SK-N-SH treated with all-trans-retinoic acid at 6 μM for 48 hours (cell line): ENCODE measurements at regions not wholly inside any gene's neighbourhood (a gene's known extent, or its start where the extent isn't known, plus 50 kb on each side); places are given as distances from the start of the nearest gene placed in this dataset.
A peak's percentile ranks its signal among the peaks of the same experiment; 100 is the strongest.

Experiments
- ATAC-seq: fragments of 200-7000 bp; cut with Tn5 transposase; 3 replicates; pipeline ENCODE4 v1.9.1; 2020; ENCODE audit warnings: mild to moderate bottlenecking, moderate library complexity
- ARNTL ChIP-seq: fragments of 450-650 bp; formaldehyde crosslinking; IDR thresholded peaks from 2 replicates; pipeline ENCODE4 v1.5.0; 2020; ENCODE audit warnings: low read depth, mild to moderate bottlenecking, moderate library complexity, borderline replicate concordance
- BACH2 ChIP-seq: fragments of 250-450 bp; sonication (Bioruptor Pico); IDR thresholded peaks from 2 replicates; pipeline ENCODE4 v1.9.0; 2021; ENCODE audit warnings: mild to moderate bottlenecking, borderline replicate concordance
- CSDC2 ChIP-seq: fragments of 250-450 bp; sonication (Bioruptor Pico); IDR thresholded peaks from 2 replicates; pipeline ENCODE4 v1.5.0; 2020; ENCODE audit warnings: mild to moderate bottlenecking, moderate library complexity
- ESRRG ChIP-seq: fragments of 250-450 bp; sonication (Bioruptor Pico); IDR thresholded peaks from 2 replicates; pipeline ENCODE4 v1.6.1; 2021; ENCODE audit warnings: mild to moderate bottlenecking
- GLIS3 ChIP-seq: fragments of 250-450 bp; sonication (Bioruptor Pico); IDR thresholded peaks from 2 replicates; pipeline ENCODE4 v1.5.0; 2020; ENCODE audit warnings: mild to moderate bottlenecking, moderate library complexity
- ISL1 ChIP-seq: fragments of 250-450 bp; sonication (Bioruptor Pico); IDR thresholded peaks from 2 replicates; pipeline ENCODE4 v2.1.2; 2022; ENCODE audit warnings: mild to moderate bottlenecking, moderate library complexity
- OSR1 ChIP-seq: fragments of 250-450 bp; sonication (Bioruptor Pico); IDR thresholded peaks from 2 replicates; pipeline ENCODE4 v1.8.0; 2022; ENCODE audit warnings: moderate library complexity, mild to moderate bottlenecking, inconsistent platforms
- PPARA ChIP-seq: fragments of 250-450 bp; sonication (Bioruptor Pico); IDR thresholded peaks from 2 replicates; pipeline ENCODE4 v1.5.0; 2020; ENCODE audit warnings: mild to moderate bottlenecking, borderline replicate concordance
- RARB ChIP-seq: fragments of 250-450 bp; sonication (Bioruptor Pico); IDR thresholded peaks from 2 replicates; pipeline ENCODE4 v1.8.0; 2021; ENCODE audit warnings: mild to moderate bottlenecking, moderate library complexity
- SNAI2 ChIP-seq: fragments of 250-450 bp; sonication (Bioruptor Pico); IDR thresholded peaks from 2 replicates; pipeline ENCODE4 v1.5.0; 2020; ENCODE audit warnings: mild to moderate bottlenecking, moderate library complexity
- TCF4 ChIP-seq: fragments of 250-450 bp; sonication (Bioruptor Pico); IDR thresholded peaks from 2 replicates; pipeline ENCODE4 v1.8.0; 2021; ENCODE audit warnings: mild to moderate bottlenecking, moderate library complexity, borderline replicate concordance
- TOX ChIP-seq: fragments of 250-450 bp; sonication (Bioruptor Pico); IDR thresholded peaks from 2 replicates; pipeline ENCODE4 v1.8.0; 2021; ENCODE audit warnings: mild to moderate bottlenecking, moderate library complexity, borderline replicate concordance
- ZC3H10 ChIP-seq: fragments of 250-450 bp; sonication (Bioruptor Pico); IDR thresholded peaks from 2 replicates; pipeline ENCODE4 v1.5.1; 2021; ENCODE audit warnings: mild to moderate bottlenecking, moderate library complexity
- ZFP3 ChIP-seq: fragments of 250-450 bp; sonication (Bioruptor Pico); IDR thresholded peaks from 2 replicates; pipeline ENCODE4 v1.5.0; 2020; ENCODE audit warnings: mild to moderate bottlenecking, moderate library complexity
- ZFP30 ChIP-seq: fragments of 450-650 bp; formaldehyde crosslinking; IDR thresholded peaks from 2 replicates; pipeline ENCODE4 v1.5.0; 2022; ENCODE audit warnings: mild to moderate bottlenecking, moderate library complexity
- ZNF565 ChIP-seq: fragments of 450-650 bp; formaldehyde crosslinking; conservative IDR thresholded peaks from 2 replicates; pipeline ENCODE4 v1.5.0; 2020; ENCODE audit warnings: low read depth, mild to moderate bottlenecking, moderate library complexity
- ZNF8 ChIP-seq: fragments of 450-650 bp; formaldehyde crosslinking; IDR thresholded peaks from 2 replicates; pipeline ENCODE4 v1.5.0; 2020; ENCODE audit warnings: mild to moderate bottlenecking, moderate library complexity
- TF ChIP-seq, protein P1 (sequence below): fragments of 250-450 bp; sonication (Bioruptor Pico); IDR thresholded peaks from 2 replicates; pipeline ENCODE4 v1.8.0; 2021; ENCODE audit warnings: low read depth, mild to moderate bottlenecking, moderate library complexity, borderline replicate concordance
- TF ChIP-seq, protein P2 (sequence below): fragments of 250-450 bp; sonication (Bioruptor Pico); IDR thresholded peaks from 2 replicates; pipeline ENCODE4 v1.5.1; 2021; ENCODE audit warnings: mild to moderate bottlenecking, moderate library complexity
- TF ChIP-seq, protein P3 (sequence below): fragments of 250-450 bp; sonication (Bioruptor Pico); IDR thresholded peaks from 2 replicates; pipeline ENCODE4 v1.5.0; 2020; ENCODE audit warnings: mild to moderate bottlenecking, moderate library complexity
- TF ChIP-seq, protein P4 (sequence below): fragments of 250-450 bp; sonication (Bioruptor Pico); IDR thresholded peaks from 2 replicates; pipeline ENCODE4 v1.8.0; 2020; ENCODE audit warnings: mild to moderate bottlenecking, moderate library complexity, borderline replicate concordance

DNA sequence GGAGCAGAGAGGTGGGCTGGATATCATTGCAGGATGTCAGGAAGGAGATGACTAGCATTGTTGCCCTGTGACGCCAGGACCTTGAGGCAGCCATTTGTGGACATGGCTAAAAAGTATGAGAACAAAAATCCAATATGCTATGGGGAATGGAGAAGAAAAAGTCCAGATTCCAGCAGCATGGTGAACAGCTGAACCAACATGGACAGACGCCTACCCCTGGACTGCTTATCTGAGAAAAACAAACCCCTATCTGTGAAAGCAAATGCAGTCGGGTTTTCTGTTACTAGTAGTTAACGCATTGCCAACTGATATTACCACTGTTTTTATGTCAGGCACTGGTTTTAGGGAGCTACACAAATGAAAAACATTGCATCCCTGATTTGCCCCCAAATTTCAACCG, 251.2 kb upstream of the RORA start:
- no peak for ATAC-seq
- TF ChIP-seq OSR1 (CRISPR knock-in tag) = no peak
- TF ChIP-seq, protein P1, sequence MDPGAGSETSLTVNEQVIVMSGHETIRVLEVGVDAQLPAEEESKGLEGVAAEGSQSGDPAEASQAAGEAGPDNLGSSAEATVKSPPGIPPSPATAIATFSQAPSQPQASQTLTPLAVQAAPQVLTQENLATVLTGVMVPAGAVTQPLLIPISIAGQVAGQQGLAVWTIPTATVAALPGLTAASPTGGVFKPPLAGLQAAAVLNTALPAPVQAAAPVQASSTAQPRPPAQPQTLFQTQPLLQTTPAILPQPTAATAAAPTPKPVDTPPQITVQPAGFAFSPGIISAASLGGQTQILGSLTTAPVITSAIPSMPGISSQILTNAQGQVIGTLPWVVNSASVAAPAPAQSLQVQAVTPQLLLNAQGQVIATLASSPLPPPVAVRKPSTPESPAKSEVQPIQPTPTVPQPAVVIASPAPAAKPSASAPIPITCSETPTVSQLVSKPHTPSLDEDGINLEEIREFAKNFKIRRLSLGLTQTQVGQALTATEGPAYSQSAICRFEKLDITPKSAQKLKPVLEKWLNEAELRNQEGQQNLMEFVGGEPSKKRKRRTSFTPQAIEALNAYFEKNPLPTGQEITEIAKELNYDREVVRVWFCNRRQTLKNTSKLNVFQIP = no peak
- TF ChIP-seq BACH2 (CRISPR knock-in tag) = no peak
- TF ChIP-seq, protein P2, sequence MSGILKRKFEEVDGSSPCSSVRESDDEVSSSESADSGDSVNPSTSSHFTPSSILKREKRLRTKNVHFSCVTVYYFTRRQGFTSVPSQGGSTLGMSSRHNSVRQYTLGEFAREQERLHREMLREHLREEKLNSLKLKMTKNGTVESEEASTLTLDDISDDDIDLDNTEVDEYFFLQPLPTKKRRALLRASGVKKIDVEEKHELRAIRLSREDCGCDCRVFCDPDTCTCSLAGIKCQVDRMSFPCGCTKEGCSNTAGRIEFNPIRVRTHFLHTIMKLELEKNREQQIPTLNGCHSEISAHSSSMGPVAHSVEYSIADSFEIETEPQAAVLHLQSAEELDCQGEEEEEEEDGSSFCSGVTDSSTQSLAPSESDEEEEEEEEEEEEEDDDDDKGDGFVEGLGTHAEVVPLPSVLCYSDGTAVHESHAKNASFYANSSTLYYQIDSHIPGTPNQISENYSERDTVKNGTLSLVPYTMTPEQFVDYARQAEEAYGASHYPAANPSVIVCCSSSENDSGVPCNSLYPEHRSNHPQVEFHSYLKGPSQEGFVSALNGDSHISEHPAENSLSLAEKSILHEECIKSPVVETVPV (CRISPR knock-in tag) = no peak
- TF ChIP-seq RARB (CRISPR knock-in tag) = no peak
- no peak for TF ChIP-seq ISL1 (CRISPR knock-in tag)
- TF ChIP-seq, protein P3, sequence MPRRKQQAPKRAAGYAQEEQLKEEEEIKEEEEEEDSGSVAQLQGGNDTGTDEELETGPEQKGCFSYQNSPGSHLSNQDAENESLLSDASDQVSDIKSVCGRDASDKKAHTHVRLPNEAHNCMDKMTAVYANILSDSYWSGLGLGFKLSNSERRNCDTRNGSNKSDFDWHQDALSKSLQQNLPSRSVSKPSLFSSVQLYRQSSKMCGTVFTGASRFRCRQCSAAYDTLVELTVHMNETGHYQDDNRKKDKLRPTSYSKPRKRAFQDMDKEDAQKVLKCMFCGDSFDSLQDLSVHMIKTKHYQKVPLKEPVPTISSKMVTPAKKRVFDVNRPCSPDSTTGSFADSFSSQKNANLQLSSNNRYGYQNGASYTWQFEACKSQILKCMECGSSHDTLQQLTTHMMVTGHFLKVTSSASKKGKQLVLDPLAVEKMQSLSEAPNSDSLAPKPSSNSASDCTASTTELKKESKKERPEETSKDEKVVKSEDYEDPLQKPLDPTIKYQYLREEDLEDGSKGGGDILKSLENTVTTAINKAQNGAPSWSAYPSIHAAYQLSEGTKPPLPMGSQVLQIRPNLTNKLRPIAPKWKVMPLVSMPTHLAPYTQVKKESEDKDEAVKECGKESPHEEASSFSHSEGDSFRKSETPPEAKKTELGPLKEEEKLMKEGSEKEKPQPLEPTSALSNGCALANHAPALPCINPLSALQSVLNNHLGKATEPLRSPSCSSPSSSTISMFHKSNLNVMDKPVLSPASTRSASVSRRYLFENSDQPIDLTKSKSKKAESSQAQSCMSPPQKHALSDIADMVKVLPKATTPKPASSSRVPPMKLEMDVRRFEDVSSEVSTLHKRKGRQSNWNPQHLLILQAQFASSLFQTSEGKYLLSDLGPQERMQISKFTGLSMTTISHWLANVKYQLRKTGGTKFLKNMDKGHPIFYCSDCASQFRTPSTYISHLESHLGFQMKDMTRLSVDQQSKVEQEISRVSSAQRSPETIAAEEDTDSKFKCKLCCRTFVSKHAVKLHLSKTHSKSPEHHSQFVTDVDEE (CRISPR knock-in tag) = no peak
- no peak for TF ChIP-seq SNAI2 (CRISPR knock-in tag)
- no peak for TF ChIP-seq TCF4 (CRISPR knock-in tag)
- TF ChIP-seq GLIS3 (CRISPR knock-in tag) = no peak
- TF ChIP-seq TOX (CRISPR knock-in tag) = no peak
- no peak for TF ChIP-seq ESRRG (CRISPR knock-in tag)
- no peak for TF ChIP-seq ZNF565 (CRISPR knock-in tag)
- no peak for TF ChIP-seq ARNTL
- no peak for TF ChIP-seq PPARA (CRISPR knock-in tag)
- TF ChIP-seq CSDC2 (CRISPR knock-in tag) = no peak
- no peak for TF ChIP-seq ZFP30 (CRISPR knock-in tag)
- TF ChIP-seq, protein P4, sequence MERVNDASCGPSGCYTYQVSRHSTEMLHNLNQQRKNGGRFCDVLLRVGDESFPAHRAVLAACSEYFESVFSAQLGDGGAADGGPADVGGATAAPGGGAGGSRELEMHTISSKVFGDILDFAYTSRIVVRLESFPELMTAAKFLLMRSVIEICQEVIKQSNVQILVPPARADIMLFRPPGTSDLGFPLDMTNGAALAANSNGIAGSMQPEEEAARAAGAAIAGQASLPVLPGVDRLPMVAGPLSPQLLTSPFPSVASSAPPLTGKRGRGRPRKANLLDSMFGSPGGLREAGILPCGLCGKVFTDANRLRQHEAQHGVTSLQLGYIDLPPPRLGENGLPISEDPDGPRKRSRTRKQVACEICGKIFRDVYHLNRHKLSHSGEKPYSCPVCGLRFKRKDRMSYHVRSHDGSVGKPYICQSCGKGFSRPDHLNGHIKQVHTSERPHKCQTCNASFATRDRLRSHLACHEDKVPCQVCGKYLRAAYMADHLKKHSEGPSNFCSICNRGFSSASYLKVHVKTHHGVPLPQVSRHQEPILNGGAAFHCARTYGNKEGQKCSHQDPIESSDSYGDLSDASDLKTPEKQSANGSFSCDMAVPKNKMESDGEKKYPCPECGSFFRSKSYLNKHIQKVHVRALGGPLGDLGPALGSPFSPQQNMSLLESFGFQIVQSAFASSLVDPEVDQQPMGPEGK = no peak

DNA sequence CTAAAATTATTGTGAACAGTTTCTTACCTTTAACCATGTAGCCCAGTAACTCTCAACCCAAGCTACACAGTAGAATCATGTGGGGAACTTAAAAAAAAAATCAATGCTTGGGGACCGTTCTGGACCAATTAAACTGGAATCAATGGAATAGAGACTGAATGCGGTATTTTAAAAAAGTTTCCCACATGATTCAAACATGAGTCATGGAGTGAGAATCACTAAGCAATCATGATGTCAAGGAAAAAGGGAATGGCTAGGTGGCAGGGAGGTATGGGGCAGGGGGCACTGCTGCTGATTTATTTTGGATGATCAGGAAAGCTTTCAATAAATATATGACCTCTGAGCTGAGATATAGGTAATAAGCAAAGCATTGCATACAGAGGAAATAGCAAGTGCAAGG, 250.5 kb upstream of the RORA start:
- peak; percentile 82 for ATAC-seq
- no peak for TF ChIP-seq ZFP3 (CRISPR knock-in tag)
- TF ChIP-seq PPARA (CRISPR knock-in tag) = no peak
- no peak for TF ChIP-seq ZNF8 (CRISPR knock-in tag)
- TF ChIP-seq, protein P3 (CRISPR knock-in tag) = no peak
- no peak for TF ChIP-seq ESRRG (CRISPR knock-in tag)
- TF ChIP-seq TOX (CRISPR knock-in tag) = no peak
- TF ChIP-seq, protein P4 = no peak
- no peak for TF ChIP-seq OSR1 (CRISPR knock-in tag)
- no peak for TF ChIP-seq ZC3H10 (CRISPR knock-in tag)
- TF ChIP-seq, all 23 proteins: peak for 0
